Breast epithelium (tissue), 3 donors: ENCODE measurements at regions not wholly inside any gene's neighbourhood (a gene's known extent, or its start where the extent isn't known, plus 50 kb on each side); places are given as distances from the start of the nearest gene placed in this dataset.

ENCODE experiments used
- CTCF ChIP-seq, 3 donors: fragments of 450-650 bp; IDR thresholded peaks; one replicate each; pipeline ENCODE4 v1.5.1; 2016 to 2017; ENCODE audit warnings: antibody characterized with exemption in 3 of 3, mild to moderate bottlenecking in 3 of 3, moderate library complexity in 3 of 3
- POLR2A ChIP-seq: fragments of 450-650 bp; IDR thresholded peaks from one replicate; pipeline ENCODE4 v1.6.1; 2016; ENCODE audit warnings: antibody characterized with exemption, mild to moderate bottlenecking, moderate library complexity
- POLR2AphosphoS5 ChIP-seq, 3 donors: sonication (generic); formaldehyde crosslinking; IDR thresholded peaks; one replicate each; pipeline ENCODE4 v1.6.1; 2017; ENCODE audit warnings: antibody characterized with exemption in 3 of 3

GRCh38 chr2:144275340-144275739 is 244.6 kb downstream of the ZEB2 start:
- TF ChIP-seq CTCF (IDR thresholded peaks at IDR 0.05) = no peak
- TF ChIP-seq POLR2A = no peak
- no peak for TF ChIP-seq POLR2AphosphoS5 (IDR thresholded peaks at IDR 0.05)
